GM12878 (cell line): ENCODE measurements at regions not wholly inside any gene's neighbourhood (a gene's known extent, or its start where the extent isn't known, plus 50 kb on each side); places are given as distances from the start of the nearest gene placed in this dataset.

Source experiments
- ATAC-seq: fragments of 200-7000 bp; cut with Tn5 transposase; 3 replicates; pipeline ENCODE4 v1.9.1; 2020; ENCODE audit warnings: mild to moderate bottlenecking, moderate library complexity
- BruUV-seq: library from RNA; stranded (reverse); fragments of 400-500 nt; replicated peaks from 2 replicates; lab custom pipeline; 2021; lab: Mats Ljungman, UMichigan
- CTCF ChIA-PET: fragments of 300-600 bp; sonication (Branson Sonifier 250); formaldehyde crosslinking; extraction: SDS; loops from one replicate; lab custom pipeline; 2021; ENCODE audit warnings: inconsistent platforms; lab: Yijun Ruan, JAX
- POLR2A ChIA-PET: fragments of 350-600 bp; formaldehyde crosslinking; extraction: SDS; loops from one replicate; lab custom pipeline; 2021; ENCODE audit warnings: inconsistent platforms; lab: Charles Lee
- RAD21 ChIA-PET: fragments of 300-600 bp; sonication (Branson Sonifier 250); formaldehyde crosslinking; loops from one replicate; lab custom pipeline; 2023; ENCODE audit warnings: antibody characterized with exemption; ENCODE audit not compliant: unreplicated experiment; lab: Charles Lee
- SMC1A ChIA-PET: fragments of 300-600 bp; sonication (Branson Sonifier 250); formaldehyde crosslinking; loops from one replicate; lab custom pipeline; 2023; ENCODE audit not compliant: unreplicated experiment, uncharacterized antibody; lab: Charles Lee
- DNase-seq: peaks from one replicate; pipeline ENCODE4 v3.0.0-alpha.2; 2011; ENCODE audit warnings: low read depth, low spot score
- FAIRE-seq: peaks from 3 replicates; lab custom pipeline; 2011; peaks lifted over from hg19 to GRCh38; lab: Jason Lieb, UNC
- H2AFZ ChIP-seq: 2 replicates; pipeline ENCODE4 v1.6.0; 2011; ENCODE audit warnings: low read depth, low read length, control low read depth; ENCODE audit not compliant: control insufficient read depth
- H3K27ac ChIP-seq: 2 replicates; pipeline ENCODE4 v1.5.1; 2011; ENCODE audit warnings: control low read depth; ENCODE audit not compliant: control insufficient read depth, insufficient read depth
- H3K27me3 ChIP-seq, 2 experiments: replicated peaks in 1 of 2; 2 replicates each; pipeline versions ENCODE4 v1.6.0 to v1.6.1; 2011; ENCODE audit warnings: low read length in 1 of 2; ENCODE audit not compliant: control insufficient read depth in 2 of 2, insufficient read depth in 2 of 2
- H3K36me3 ChIP-seq, 2 experiments: 2 replicates each; pipeline ENCODE4 v1.5.1; 2011; ENCODE audit warnings: low read length in 1 of 2; ENCODE audit not compliant: control insufficient read depth in 2 of 2, insufficient read depth in 2 of 2
- H3K4me1 ChIP-seq: 2 replicates; pipeline ENCODE4 v1.6.1; 2011; ENCODE audit warnings: mild to moderate bottlenecking, low read length, moderate library complexity, mixed read lengths; ENCODE audit not compliant: control insufficient read depth, insufficient read depth
- H3K4me2 ChIP-seq: 2 replicates; pipeline ENCODE4 v1.6.0; 2011; ENCODE audit warnings: control low read depth; ENCODE audit not compliant: control insufficient read depth, insufficient read depth
- H3K4me3 ChIP-seq: fragments of 200-600 bp; sonication (generic); 2 replicates; pipeline ENCODE4 v1.5.1; 2016
- H3K79me2 ChIP-seq: 2 replicates; pipeline ENCODE4 v1.6.0; 2011; ENCODE audit warnings: low read length; ENCODE audit not compliant: control insufficient read depth, insufficient read depth
- H3K9ac ChIP-seq: 2 replicates; pipeline ENCODE4 v1.8.0; 2011; ENCODE audit warnings: low read length, control low read depth, mixed read lengths; ENCODE audit not compliant: control insufficient read depth, insufficient read depth
- H3K9me3 ChIP-seq: replicated peaks from 3 replicates; pipeline ENCODE4 v1.5.1; 2011; ENCODE audit warnings: mild to moderate bottlenecking, low read length; ENCODE audit not compliant: control insufficient read depth, insufficient read depth
- H4K20me1 ChIP-seq: 2 replicates; pipeline ENCODE4 v1.6.0; 2011; ENCODE audit not compliant: control insufficient read depth, insufficient read depth
- ATF7 ChIP-seq: fragments of 450-650 bp; IDR thresholded peaks from 2 replicates; pipeline ENCODE4 v1.6.1; 2016; ENCODE audit warnings: low read depth, mild to moderate bottlenecking
- CREM ChIP-seq: IDR thresholded peaks from 2 replicates; pipeline ENCODE4 v1.6.1; 2014; ENCODE audit warnings: antibody characterized with exemption, low read depth
- EED ChIP-seq: sonication (generic); IDR thresholded peaks from 2 replicates; pipeline ENCODE4 v1.6.1; 2016; ENCODE audit warnings: antibody characterized with exemption, low read depth
- JUNB ChIP-seq: IDR thresholded peaks from 2 replicates; pipeline ENCODE4 v1.6.1; 2016; ENCODE audit warnings: antibody characterized with exemption, mild to moderate bottlenecking
- KAT2A ChIP-seq: conservative IDR thresholded peaks from 2 replicates; pipeline ENCODE4 v1.6.1; 2011; ENCODE audit warnings: low read depth, low read length; ENCODE audit not compliant: control insufficient read depth
- NR2C1 ChIP-seq: fragments of 450-650 bp; IDR thresholded peaks from 2 replicates; pipeline ENCODE4 v1.6.1; 2017; ENCODE audit warnings: antibody characterized with exemption, mild to moderate bottlenecking, moderate library complexity
- NR2F1 ChIP-seq: fragments of 450-650 bp; conservative IDR thresholded peaks from 2 replicates; pipeline ENCODE4 v1.6.1; 2017; ENCODE audit warnings: mild to moderate bottlenecking
- SIN3A ChIP-seq: IDR thresholded peaks from 2 replicates; pipeline ENCODE4 v1.6.1; 2012; ENCODE audit warnings: low read depth, low read length, improper control_type of control experiment
- SMAD5 ChIP-seq: IDR thresholded peaks from 2 replicates; pipeline ENCODE4 v1.6.1; 2016; ENCODE audit warnings: antibody characterized with exemption, low read depth
- SP1 ChIP-seq: IDR thresholded peaks from one replicate; pipeline ENCODE4 v1.6.1; 2011; ENCODE audit warnings: low read depth, low read length
- SPI1 ChIP-seq: IDR thresholded peaks from 2 replicates; pipeline ENCODE4 v1.6.1; 2011; ENCODE audit warnings: low read depth, mild to moderate bottlenecking, low read length, moderate library complexity, borderline replicate concordance; ENCODE audit not compliant: insufficient read depth
- SREBF1 ChIP-seq: IDR thresholded peaks from 2 replicates; pipeline ENCODE4 v1.6.1; 2012; ENCODE audit warnings: mild to moderate bottlenecking, low read length
- SRF ChIP-seq, 2 experiments: IDR thresholded peaks; 2 replicates each; pipeline ENCODE4 v1.6.1; 2011; ENCODE audit warnings: low read depth in 2 of 2, low read length in 2 of 2, mild to moderate bottlenecking in 1 of 2, moderate library complexity in 1 of 2
- TBL1XR1 ChIP-seq: IDR thresholded peaks from 2 replicates; pipeline ENCODE4 v1.6.1; 2012; ENCODE audit warnings: low read depth, low read length, improper control_type of control experiment
- YBX1 ChIP-seq: fragments of 450-650 bp; IDR thresholded peaks from 2 replicates; pipeline ENCODE4 v1.6.1; 2016; ENCODE audit warnings: antibody characterized with exemption
- ZSCAN29 ChIP-seq: fragments of 450-650 bp; IDR thresholded peaks from 2 replicates; pipeline ENCODE4 v1.6.1; 2017; ENCODE audit warnings: mild to moderate bottlenecking, moderate library complexity
- WGBS: methylation state at CpG from one replicate; pipeline ENCODE4 v1.1.6; 2016; ENCODE audit warnings: low lambda C conversion rate; ENCODE audit not compliant: insufficient replicate concordance, insufficient coverage; ENCODE audit errors: missing lambda C conversion rate; 5-methylcytosine and 5-hydroxymethylcytosine counted together
- in situ Hi-C: fragments of 300-500 bp; cut with MboI; formaldehyde crosslinking; loops from 9 replicates; pipeline ENCODE4 v1.14.3; 2018; ENCODE audit warnings: mixed read lengths
- intact Hi-C: fragments of 100-400 bp; cut with micrococcal nuclease; formaldehyde crosslinking; loops from one replicate; pipeline ENCODE4 v1.14.2; 2022; ENCODE audit not compliant: unreplicated experiment
- TF ChIP-seq, protein P1 (sequence below): fragments of 450-650 bp; IDR thresholded peaks from 2 replicates; pipeline ENCODE4 v1.6.1; 2016; ENCODE audit warnings: mild to moderate bottlenecking
- TF ChIP-seq, protein P2 (sequence below): fragments of 450-650 bp; IDR thresholded peaks from 2 replicates; pipeline ENCODE4 v1.6.1; 2017; ENCODE audit warnings: borderline replicate concordance
- TF ChIP-seq, protein P3 (sequence below): IDR thresholded peaks from 2 replicates; pipeline ENCODE4 v1.6.1; 2012; ENCODE audit warnings: mild to moderate bottlenecking, low read depth, low read length

DNA sequence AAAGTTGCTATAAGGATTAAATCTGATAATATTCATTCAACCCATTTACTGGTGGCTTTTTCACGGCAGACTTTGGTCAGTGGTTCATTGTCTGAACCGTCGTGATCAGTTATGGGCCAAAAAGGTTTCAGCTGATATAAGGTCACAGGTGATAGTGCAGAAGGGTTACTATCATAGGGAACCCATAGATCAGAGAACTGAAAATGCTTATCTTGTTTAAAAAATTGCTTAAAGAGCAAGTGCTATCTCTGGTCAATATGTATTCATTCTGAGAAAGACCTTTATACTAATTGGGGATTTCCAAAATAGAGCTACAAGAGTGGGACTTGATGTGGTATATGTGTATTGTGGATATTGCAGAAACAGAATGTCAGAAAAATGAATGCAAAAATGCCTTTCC, 147.8 kb upstream of the SEMA3E start:
- BruUV-seq, result no TSS peak
- WGBS, result 1% methylated on average over 3 of the region's 3 CpGs
- FAIRE-seq (no peak), ATAC-seq (peak; percentile 79), DNase-seq (peak; percentile 21)
- in situ Hi-C loops, result no loop called here
- H3K27ac ChIP-seq, result peak overlapping the region; percentile 10; the same call in 1 of the 2 replicates
- ChIA-PET CTCF (interaction anchor here (0.8 to 1.2 kb wide), 2 partner anchors 8 to 41 kb away, joined by 3 read pairs; no protein-coding TSS in a partner anchor), SMC1A (interaction anchor here (0.7 to 2.7 kb wide), 9 partner anchors 8 to 135 kb away, joined by 3 to 9 read pairs (median 4); no protein-coding TSS in a partner anchor), RAD21 (interaction anchor here (0.7 to 1.2 kb wide), 5 partner anchors 12 to 88 kb away, joined by 3 to 7 read pairs (median 3); no protein-coding TSS in a partner anchor), POLR2A (interaction anchor here (0.6 to 0.7 kb wide), 3 partner anchors 29 to 381 kb away, joined by 3 to 5 read pairs (median 3); no protein-coding TSS in a partner anchor)
- no peaks in the 10 kb centered on the region for H3K79me2 ChIP-seq
- H3K9me3 ChIP-seq, result no peaks in the 10 kb centered on the region
- H3K27me3 ChIP-seq, result no peaks in the 10 kb centered on the region
- intact Hi-C loops, result loop anchor here (5.0 kb wide), 1 partner anchor 136 kb away; no protein-coding TSS in a partner anchor
- no peak overlapping the region for H2AFZ ChIP-seq
- H3K4me2 ChIP-seq, result peak overlapping the region; percentile 35
- H3K4me1 ChIP-seq, result peaks cover 18% of the 10 kb centered on the region
- no peaks in the 10 kb centered on the region for H4K20me1 ChIP-seq
- H3K4me3 ChIP-seq, result no peak overlapping the region
- no peak overlapping the region for H3K9ac ChIP-seq
- H3K36me3 ChIP-seq, result no peaks in the 10 kb centered on the region
- TF ChIP-seq CREM (no peak), SRF (IDR thresholded peaks at IDR 0.05; ENCODE audit: low read depth in 2 of 2, low read length in 2 of 2) (no peak), SIN3A (no peak), YBX1 (no peak), ZSCAN29 (no peak), SPI1 (peak; percentile 32; the same call in 1 of the 2 replicates), NR2F1 (peak; percentile 98), KAT2A (no peak), NR2C1 (peak; percentile 87), SREBF1 (no peak), SMAD5 (no peak), ATF7 (no peak), SP1 (no peak), JUNB (peak; percentile 85), EED (no peak), TBL1XR1 (no peak)
- TF ChIP-seq, protein P1, sequence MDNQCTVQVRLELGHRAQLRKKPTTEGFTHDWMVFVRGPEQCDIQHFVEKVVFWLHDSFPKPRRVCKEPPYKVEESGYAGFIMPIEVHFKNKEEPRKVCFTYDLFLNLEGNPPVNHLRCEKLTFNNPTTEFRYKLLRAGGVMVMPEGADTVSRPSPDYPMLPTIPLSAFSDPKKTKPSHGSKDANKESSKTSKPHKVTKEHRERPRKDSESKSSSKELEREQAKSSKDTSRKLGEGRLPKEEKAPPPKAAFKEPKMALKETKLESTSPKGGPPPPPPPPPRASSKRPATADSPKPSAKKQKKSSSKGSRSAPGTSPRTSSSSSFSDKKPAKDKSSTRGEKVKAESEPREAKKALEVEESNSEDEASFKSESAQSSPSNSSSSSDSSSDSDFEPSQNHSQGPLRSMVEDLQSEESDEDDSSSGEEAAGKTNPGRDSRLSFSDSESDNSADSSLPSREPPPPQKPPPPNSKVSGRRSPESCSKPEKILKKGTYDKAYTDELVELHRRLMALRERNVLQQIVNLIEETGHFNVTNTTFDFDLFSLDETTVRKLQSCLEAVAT, result no peak
- TF ChIP-seq, protein P2, sequence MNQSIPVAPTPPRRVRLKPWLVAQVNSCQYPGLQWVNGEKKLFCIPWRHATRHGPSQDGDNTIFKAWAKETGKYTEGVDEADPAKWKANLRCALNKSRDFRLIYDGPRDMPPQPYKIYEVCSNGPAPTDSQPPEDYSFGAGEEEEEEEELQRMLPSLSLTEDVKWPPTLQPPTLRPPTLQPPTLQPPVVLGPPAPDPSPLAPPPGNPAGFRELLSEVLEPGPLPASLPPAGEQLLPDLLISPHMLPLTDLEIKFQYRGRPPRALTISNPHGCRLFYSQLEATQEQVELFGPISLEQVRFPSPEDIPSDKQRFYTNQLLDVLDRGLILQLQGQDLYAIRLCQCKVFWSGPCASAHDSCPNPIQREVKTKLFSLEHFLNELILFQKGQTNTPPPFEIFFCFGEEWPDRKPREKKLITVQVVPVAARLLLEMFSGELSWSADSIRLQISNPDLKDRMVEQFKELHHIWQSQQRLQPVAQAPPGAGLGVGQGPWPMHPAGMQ, result no peak
- TF ChIP-seq, protein P3, sequence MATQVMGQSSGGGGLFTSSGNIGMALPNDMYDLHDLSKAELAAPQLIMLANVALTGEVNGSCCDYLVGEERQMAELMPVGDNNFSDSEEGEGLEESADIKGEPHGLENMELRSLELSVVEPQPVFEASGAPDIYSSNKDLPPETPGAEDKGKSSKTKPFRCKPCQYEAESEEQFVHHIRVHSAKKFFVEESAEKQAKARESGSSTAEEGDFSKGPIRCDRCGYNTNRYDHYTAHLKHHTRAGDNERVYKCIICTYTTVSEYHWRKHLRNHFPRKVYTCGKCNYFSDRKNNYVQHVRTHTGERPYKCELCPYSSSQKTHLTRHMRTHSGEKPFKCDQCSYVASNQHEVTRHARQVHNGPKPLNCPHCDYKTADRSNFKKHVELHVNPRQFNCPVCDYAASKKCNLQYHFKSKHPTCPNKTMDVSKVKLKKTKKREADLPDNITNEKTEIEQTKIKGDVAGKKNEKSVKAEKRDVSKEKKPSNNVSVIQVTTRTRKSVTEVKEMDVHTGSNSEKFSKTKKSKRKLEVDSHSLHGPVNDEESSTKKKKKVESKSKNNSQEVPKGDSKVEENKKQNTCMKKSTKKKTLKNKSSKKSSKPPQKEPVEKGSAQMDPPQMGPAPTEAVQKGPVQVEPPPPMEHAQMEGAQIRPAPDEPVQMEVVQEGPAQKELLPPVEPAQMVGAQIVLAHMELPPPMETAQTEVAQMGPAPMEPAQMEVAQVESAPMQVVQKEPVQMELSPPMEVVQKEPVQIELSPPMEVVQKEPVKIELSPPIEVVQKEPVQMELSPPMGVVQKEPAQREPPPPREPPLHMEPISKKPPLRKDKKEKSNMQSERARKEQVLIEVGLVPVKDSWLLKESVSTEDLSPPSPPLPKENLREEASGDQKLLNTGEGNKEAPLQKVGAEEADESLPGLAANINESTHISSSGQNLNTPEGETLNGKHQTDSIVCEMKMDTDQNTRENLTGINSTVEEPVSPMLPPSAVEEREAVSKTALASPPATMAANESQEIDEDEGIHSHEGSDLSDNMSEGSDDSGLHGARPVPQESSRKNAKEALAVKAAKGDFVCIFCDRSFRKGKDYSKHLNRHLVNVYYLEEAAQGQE, result no peak
